SK-N-SH (cell line): ENCODE measurements at regions not wholly inside any gene's neighbourhood (a gene's known extent, or its start where the extent isn't known, plus 50 kb on each side); places are given as distances from the start of the nearest gene placed in this dataset.

Experiments used
- CTCF ChIA-PET: fragments of 300-600, 350-600 bp; formaldehyde crosslinking; extraction: SDS; loops from one replicate; lab custom pipeline; 2021; lab: Yijun Ruan, JAX
- POLR2A ChIA-PET: fragments of 350-600 bp; sonication (Branson Sonifier 250); formaldehyde crosslinking; extraction: SDS; loops from one replicate; lab custom pipeline; 2020; ENCODE audit warnings: antibody characterized with exemption, inconsistent platforms; lab: Yijun Ruan, JAX
- DNase-seq: peaks from one replicate; pipeline ENCODE4 v3.0.0; 2012
- H2AFZ ChIP-seq: fragments of 200-600 bp; sonication (generic); 2 replicates; pipeline ENCODE4 v1.8.1; 2016; ENCODE audit warnings: antibody characterized with exemption, mild to moderate bottlenecking, low read depth
- H3F3A ChIP-seq: fragments of 200-600 bp; sonication (generic); replicated peaks from 2 replicates; pipeline ENCODE3; 2016; ENCODE audit warnings: antibody characterized with exemption, mild to moderate bottlenecking; ENCODE audit not compliant: insufficient read depth
- H3K27ac ChIP-seq, 2 experiments: fragments of 200-500 bp in 1 of 2; fragments of 200-600 bp in 1 of 2; sonication (Bioruptor generic) in 1 of 2; sonication (generic), shearing (Covaris generic) in 1 of 2; 2 replicates each; pipeline versions ENCODE4 v1.5.1 to v1.6.1; 2014 to 2016; ENCODE audit warnings: low read depth in 2 of 2, inconsistent platforms in 1 of 2, low read length in 1 of 2, mild to moderate bottlenecking in 1 of 2, mixed read lengths in 1 of 2
- H3K27me3 ChIP-seq: fragments of 200-600 bp; sonication (generic), shearing (Covaris generic); 2 replicates; pipeline ENCODE4 v1.6.1; 2016; ENCODE audit warnings: mixed run types; ENCODE audit not compliant: insufficient read depth
- H3K36me3 ChIP-seq, 2 experiments: fragments of 200-500 bp in 1 of 2; fragments of 200-600 bp in 1 of 2; sonication (Bioruptor generic) in 1 of 2; sonication (generic) in 1 of 2; replicated peaks in 1 of 2; 2 replicates each; pipeline versions ENCODE3 to v1.5.1; 2014 to 2016; ENCODE audit warnings: low read length in 1 of 2, mild to moderate bottlenecking in 1 of 2; ENCODE audit not compliant: insufficient read depth in 2 of 2, control insufficient read depth in 1 of 2
- H3K4me1 ChIP-seq, 2 experiments: fragments of 200-500 bp in 1 of 2; fragments of 200-600 bp in 1 of 2; sonication (Bioruptor generic) in 1 of 2; sonication (generic), shearing (Covaris generic) in 1 of 2; 2 replicates each; pipeline versions ENCODE4 v1.5.1 to v1.6.1; 2014 to 2016; ENCODE audit warnings: low read depth in 1 of 2, low read length in 1 of 2, mixed run types in 1 of 2; ENCODE audit not compliant: insufficient read depth in 2 of 2, control insufficient read depth in 1 of 2
- H3K4me2 ChIP-seq: fragments of 200-600 bp; sonication (generic), shearing (Covaris generic); 2 replicates; pipeline ENCODE4 v1.6.1; 2017; ENCODE audit warnings: mixed run types
- H3K4me3 ChIP-seq, 2 experiments: fragments of 200-500 bp in 1 of 2; fragments of 200-600 bp in 1 of 2; sonication (Bioruptor generic) in 1 of 2; sonication (generic), shearing (Covaris generic) in 1 of 2; 2 replicates each; pipeline versions ENCODE4 v1.5.1 to v1.8.1; 2014 to 2016; ENCODE audit warnings: low read depth in 2 of 2, inconsistent platforms in 1 of 2, low read length in 1 of 2, mild to moderate bottlenecking in 1 of 2, mixed read lengths in 1 of 2, moderate library complexity in 1 of 2
- H3K79me2 ChIP-seq: fragments of 200-600 bp; sonication (generic); 2 replicates; pipeline ENCODE4 v1.8.1; 2017; ENCODE audit warnings: mild to moderate bottlenecking; ENCODE audit not compliant: insufficient read depth
- H3K9ac ChIP-seq: fragments of 200-600 bp; sonication (generic); 2 replicates; pipeline ENCODE4 v1.6.1; 2017; ENCODE audit warnings: mixed run types
- H3K9me2 ChIP-seq: fragments of 200-600 bp; sonication (generic); 2 replicates; pipeline ENCODE4 v1.6.1; 2017; ENCODE audit warnings: mixed run types
- H3K9me3 ChIP-seq: fragments of 200-600 bp; sonication (generic); 2 replicates; pipeline ENCODE4 v1.6.1; 2017; ENCODE audit warnings: mixed run types, mild to moderate bottlenecking, moderate library complexity
- H4K20me1 ChIP-seq: fragments of 200-600 bp; sonication (generic); 2 replicates; pipeline ENCODE4 v1.6.1; 2017; ENCODE audit warnings: mild to moderate bottlenecking, mixed run types; ENCODE audit not compliant: insufficient read depth
- CTCF ChIP-seq: fragments of 200-600 bp; sonication (generic); IDR thresholded peaks from 2 replicates; pipeline ENCODE4 v1.6.1; 2017; ENCODE audit warnings: antibody characterized with exemption, mild to moderate bottlenecking, moderate library complexity
- FOXJ3 ChIP-seq: sonication (generic); formaldehyde crosslinking; IDR thresholded peaks from 2 replicates; pipeline ENCODE4 v1.5.1; 2020; ENCODE audit warnings: mild to moderate bottlenecking, missing genetic modification reagents
- FOXM1 ChIP-seq: IDR thresholded peaks from 2 replicates; pipeline ENCODE4 v1.4.0; 2012; ENCODE audit warnings: low read depth, mild to moderate bottlenecking
- GABPA ChIP-seq: IDR thresholded peaks from 2 replicates; pipeline ENCODE4 v1.4.0; 2012; ENCODE audit warnings: low read depth, mild to moderate bottlenecking
- MAX ChIP-seq: IDR thresholded peaks from 2 replicates; pipeline ENCODE4 v1.4.0; 2012; ENCODE audit warnings: low read depth
- POLR2AphosphoS5 ChIP-seq: IDR thresholded peaks from 2 replicates; pipeline ENCODE4 v1.6.1; 2012; ENCODE audit warnings: low read depth, low read length
- RCOR1 ChIP-seq: fragments of 150-350 bp; IDR thresholded peaks from 2 replicates; pipeline ENCODE4 v1.6.1; 2017; ENCODE audit warnings: antibody characterized with exemption, low read length
- REST ChIP-seq: IDR thresholded peaks from 2 replicates; pipeline ENCODE4 v1.6.1; 2012; ENCODE audit warnings: mild to moderate bottlenecking, low read depth, low read length, moderate library complexity
- SIN3A ChIP-seq: IDR thresholded peaks from 2 replicates; pipeline ENCODE4 v1.6.1; 2012; ENCODE audit warnings: low read depth, mild to moderate bottlenecking, low read length, moderate library complexity, borderline replicate concordance
- TCF12 ChIP-seq: IDR thresholded peaks from 2 replicates; pipeline ENCODE4 v1.4.0; 2012
- TEAD4 ChIP-seq: IDR thresholded peaks from 2 replicates; pipeline ENCODE4 v1.4.0; 2012; ENCODE audit warnings: mild to moderate bottlenecking, borderline replicate concordance; ENCODE audit not compliant: insufficient read depth
- USF2 ChIP-seq: fragments of 150-350 bp; IDR thresholded peaks from 2 replicates; pipeline ENCODE4 v1.6.1; 2017; ENCODE audit warnings: antibody characterized with exemption, low read length, low read depth, borderline replicate concordance
- ZBTB33 ChIP-seq: IDR thresholded peaks from 2 replicates; pipeline ENCODE4 v1.4.0; 2012; ENCODE audit warnings: low read depth, borderline replicate concordance
- WGBS: methylation state at CpG from one replicate; pipeline ENCODE4 v1.1.6; 2017; ENCODE audit warnings: low lambda C conversion rate; 5-methylcytosine and 5-hydroxymethylcytosine counted together

- Histone ChIP-seq H3K36me3 (no peaks in the 10 kb centered on the region), H3K4me3 (no peak overlapping the region), H3K79me2 (no peaks in the 10 kb centered on the region), H3F3A (no peaks in the 10 kb centered on the region), H3K27ac (no peak overlapping the region), H3K27me3 (no peaks in the 10 kb centered on the region; the same call in 1 of the 2 replicates), H3K4me1 (no peaks in the 10 kb centered on the region), H4K20me1 (no peaks in the 10 kb centered on the region), H3K9me3 (no peaks in the 10 kb centered on the region), H3K4me2 (no peak overlapping the region), H2AFZ (no peak overlapping the region), H3K9me2 (no peaks in the 10 kb centered on the region), H3K9ac (no peak overlapping the region)
- CTCF ChIA-PET: no interaction called here
- 30% methylated on average over 2 of the region's 2 CpGs for WGBS
- DNase-seq: no peak
- TF ChIP-seq FOXM1 (no peak), TEAD4 (no peak), GABPA (no peak), POLR2AphosphoS5 (no peak), RCOR1 (no peak), REST (no peak), FOXJ3 (no peak), SIN3A (no peak), MAX (no peak), USF2 (no peak), TCF12 (no peak)
- POLR2A ChIA-PET: no interaction called here
These were observed 58.0 kb upstream of the COL24A1 start for GRCh38 chr1:86214605-86215004.

- no peaks in the 10 kb centered on the region for H3K36me3 ChIP-seq
- H3K27me3 ChIP-seq: no peaks in the 10 kb centered on the region; the same call in 1 of the 2 replicates
- H2AFZ ChIP-seq: no peak overlapping the region
- H4K20me1 ChIP-seq: no peaks in the 10 kb centered on the region
- no peak overlapping the region for H3K27ac ChIP-seq
- H3K9me3 ChIP-seq: no peaks in the 10 kb centered on the region
- no peaks in the 10 kb centered on the region for H3K4me1 ChIP-seq
- H3K4me2 ChIP-seq: no peak overlapping the region
- DNase-seq: no peak
- 22% methylated on average over 4 of the region's 4 CpGs for WGBS
- POLR2A ChIA-PET: no interaction called here
- no peak overlapping the region for H3K9ac ChIP-seq
- CTCF ChIA-PET: no interaction called here
- TF ChIP-seq ZBTB33: no peak
- no peak for TF ChIP-seq CTCF
- H3F3A ChIP-seq: no peaks in the 10 kb centered on the region
- no peaks in the 10 kb centered on the region for H3K79me2 ChIP-seq
- no peaks in the 10 kb centered on the region for H3K9me2 ChIP-seq
- no peak overlapping the region for H3K4me3 ChIP-seq
These were observed 52.8 kb upstream of the COL24A1 start for GRCh38 chr1:86209346-86209745.
